ENCODE measurements at regions not wholly inside any gene's neighbourhood (a gene's known extent, or its start where the extent isn't known, plus 50 kb on each side); places are given as distances from the start of the nearest gene placed in this dataset.

DNA sequence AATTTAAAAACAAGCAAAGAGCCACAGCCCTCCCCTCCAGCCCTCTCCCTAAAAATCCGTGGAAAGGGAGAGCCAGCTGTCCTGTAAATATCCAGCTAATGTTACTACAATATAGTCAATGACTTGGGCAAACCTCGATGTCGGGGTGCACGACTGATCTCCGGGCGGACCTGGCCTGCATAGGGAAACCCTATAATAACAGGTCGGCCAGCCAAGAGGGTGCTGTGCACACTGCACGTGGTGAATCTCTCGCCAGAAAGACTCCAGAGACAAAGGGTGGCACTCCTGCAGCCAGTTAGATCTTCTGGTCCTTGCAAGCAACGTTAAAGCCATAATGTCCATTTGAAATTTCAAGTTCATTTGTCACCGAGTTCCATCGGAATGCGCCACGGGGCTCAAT, 1092.8 kb downstream of the ADGRL3 start:
- H3K4me1 ChIP-seq (ENCODE audit: insufficient read depth, low read length, poor library complexity, severe bottlenecking), result no peaks in the 10 kb centered on the region
- POLR2A ChIA-PET (ENCODE audit: low non-redundant PET), result no interaction called here
- no TSS peak for BruUV-seq (replicated peaks)
- no peaks in the 10 kb centered on the region for H3K9me3 ChIP-seq (ENCODE audit: low read depth, low read length, poor library complexity, severe bottlenecking)
- no peaks in the 10 kb centered on the region for H3K36me3 ChIP-seq (ENCODE audit: insufficient read depth, low read length, poor library complexity, severe bottlenecking)
- TF ChIP-seq, protein P1, sequence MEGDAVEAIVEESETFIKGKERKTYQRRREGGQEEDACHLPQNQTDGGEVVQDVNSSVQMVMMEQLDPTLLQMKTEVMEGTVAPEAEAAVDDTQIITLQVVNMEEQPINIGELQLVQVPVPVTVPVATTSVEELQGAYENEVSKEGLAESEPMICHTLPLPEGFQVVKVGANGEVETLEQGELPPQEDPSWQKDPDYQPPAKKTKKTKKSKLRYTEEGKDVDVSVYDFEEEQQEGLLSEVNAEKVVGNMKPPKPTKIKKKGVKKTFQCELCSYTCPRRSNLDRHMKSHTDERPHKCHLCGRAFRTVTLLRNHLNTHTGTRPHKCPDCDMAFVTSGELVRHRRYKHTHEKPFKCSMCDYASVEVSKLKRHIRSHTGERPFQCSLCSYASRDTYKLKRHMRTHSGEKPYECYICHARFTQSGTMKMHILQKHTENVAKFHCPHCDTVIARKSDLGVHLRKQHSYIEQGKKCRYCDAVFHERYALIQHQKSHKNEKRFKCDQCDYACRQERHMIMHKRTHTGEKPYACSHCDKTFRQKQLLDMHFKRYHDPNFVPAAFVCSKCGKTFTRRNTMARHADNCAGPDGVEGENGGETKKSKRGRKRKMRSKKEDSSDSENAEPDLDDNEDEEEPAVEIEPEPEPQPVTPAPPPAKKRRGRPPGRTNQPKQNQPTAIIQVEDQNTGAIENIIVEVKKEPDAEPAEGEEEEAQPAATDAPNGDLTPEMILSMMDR (conservative IDR thresholded peaks at IDR 0.05; ENCODE audit: low read depth, low read length), result no peak
- TF ChIP-seq EZH2 (IDR thresholded peaks at IDR 0.05; ENCODE audit: borderline replicate concordance, low read depth, low read length, poor library complexity, severe bottlenecking), result no peak
- CTCF ChIA-PET, result no interaction called here
- no peak for DNase-seq (ENCODE audit: low spot score)
- intact Hi-C loops (cut with micrococcal nuclease; ENCODE audit: unreplicated experiment), result no loop called here
- no peak overlapping the region for H3K27ac ChIP-seq (ENCODE audit: low read depth, low read length, poor library complexity, severe bottlenecking)
- no peak overlapping the region for H3K4me3 ChIP-seq (ENCODE audit: low read depth, low read length, poor library complexity, severe bottlenecking)
- no peaks in the 10 kb centered on the region for H3K27me3 ChIP-seq (replicated peaks; ENCODE audit: insufficient read depth, low read depth, low read length, poor library complexity)

DNA sequence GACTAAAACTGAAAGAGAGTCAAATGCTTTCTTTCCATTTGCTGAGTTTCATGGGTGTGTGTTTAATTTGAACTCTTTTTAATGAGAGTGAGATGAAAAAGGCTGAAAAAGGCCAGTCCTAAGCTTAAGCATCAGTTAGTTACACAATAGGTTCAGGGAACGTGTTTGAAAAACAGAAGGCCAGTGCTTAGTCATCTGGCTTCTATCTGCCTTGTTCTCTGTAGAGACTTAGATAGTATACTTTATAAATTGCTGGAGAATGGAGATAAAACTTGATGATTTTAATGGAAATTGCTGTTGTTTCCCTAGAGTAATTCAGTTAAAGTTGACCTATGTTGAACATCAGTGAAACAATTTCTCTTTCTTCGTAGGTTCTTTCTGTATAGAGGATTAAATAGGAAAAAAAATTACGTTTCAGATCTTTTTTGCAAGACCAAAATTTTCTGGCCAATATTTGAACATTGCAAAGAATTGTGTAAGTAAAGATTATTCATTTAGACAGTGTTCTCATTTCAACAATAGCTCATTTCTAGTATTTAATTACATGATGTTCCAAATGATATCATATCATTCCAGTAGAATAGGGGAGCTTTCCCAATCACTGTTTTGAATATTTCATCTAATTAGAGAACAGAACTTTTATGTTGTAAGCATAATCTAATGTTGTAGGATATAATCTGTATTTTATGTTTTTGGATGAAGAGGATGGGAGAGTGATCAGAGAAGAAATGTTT, 1088.8 kb downstream of the ADGRL3 start:
- no peaks in the 10 kb centered on the region for H3K4me1 ChIP-seq (ENCODE audit: insufficient read depth, low read length, poor library complexity, severe bottlenecking)
- H3K27ac ChIP-seq (ENCODE audit: low read depth, low read length, poor library complexity, severe bottlenecking), result no peak overlapping the region
- ChIA-PET CTCF (no interaction called here), POLR2A (ENCODE audit: low non-redundant PET) (no interaction called here)
- H3K27me3 ChIP-seq (replicated peaks; ENCODE audit: insufficient read depth, low read depth, low read length, poor library complexity), result no peaks in the 10 kb centered on the region
- TF ChIP-seq, protein P1 (conservative IDR thresholded peaks at IDR 0.05; ENCODE audit: low read depth, low read length), result no peak
- no peak for TF ChIP-seq EZH2 (IDR thresholded peaks at IDR 0.05; ENCODE audit: borderline replicate concordance, low read depth, low read length, poor library complexity, severe bottlenecking)
- BruUV-seq (replicated peaks), result no TSS peak
- no peaks in the 10 kb centered on the region for H3K36me3 ChIP-seq (ENCODE audit: insufficient read depth, low read length, poor library complexity, severe bottlenecking)
- no peaks in the 10 kb centered on the region for H3K9me3 ChIP-seq (ENCODE audit: low read depth, low read length, poor library complexity, severe bottlenecking)
- intact Hi-C loops (cut with micrococcal nuclease; ENCODE audit: unreplicated experiment), result no loop called here
- no peak for DNase-seq (ENCODE audit: low spot score)
- no peak overlapping the region for H3K4me3 ChIP-seq (ENCODE audit: low read depth, low read length, poor library complexity, severe bottlenecking)

DNA sequence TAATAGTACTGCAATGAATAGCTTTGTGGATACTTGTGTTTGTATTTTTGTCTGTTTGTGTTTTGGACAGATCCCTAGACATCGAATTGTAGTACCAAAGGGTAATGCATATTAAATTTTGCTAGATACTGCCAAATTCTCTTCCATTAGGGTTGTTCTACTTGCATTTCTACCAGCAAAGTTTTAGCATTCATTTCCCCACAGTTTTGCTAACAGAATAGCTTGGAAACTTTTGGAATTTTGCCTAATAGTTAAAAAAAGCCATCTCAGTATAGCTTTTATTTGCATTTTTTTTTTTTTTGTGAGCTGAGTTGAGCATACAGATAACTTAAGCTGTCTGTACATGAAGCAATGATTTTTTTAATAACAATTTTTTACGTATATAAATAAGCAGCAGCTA, 1084.9 kb downstream of the ADGRL3 start:
- H3K36me3 ChIP-seq (ENCODE audit: insufficient read depth, low read length, poor library complexity, severe bottlenecking), result no peaks in the 10 kb centered on the region
- H3K9me3 ChIP-seq (ENCODE audit: low read depth, low read length, poor library complexity, severe bottlenecking), result no peaks in the 10 kb centered on the region
- H3K27me3 ChIP-seq (replicated peaks; ENCODE audit: insufficient read depth, low read depth, low read length, poor library complexity), result no peaks in the 10 kb centered on the region
- no peak for DNase-seq (ENCODE audit: low spot score)
- H3K4me3 ChIP-seq (ENCODE audit: low read depth, low read length, poor library complexity, severe bottlenecking), result no peak overlapping the region
- ChIA-PET CTCF (no interaction called here), POLR2A (ENCODE audit: low non-redundant PET) (no interaction called here)
- no TSS peak for BruUV-seq (replicated peaks)
- TF ChIP-seq, protein P1 (conservative IDR thresholded peaks at IDR 0.05; ENCODE audit: low read depth, low read length), result no peak
- no peak for TF ChIP-seq EZH2 (IDR thresholded peaks at IDR 0.05; ENCODE audit: borderline replicate concordance, low read depth, low read length, poor library complexity, severe bottlenecking)
- intact Hi-C loops (cut with micrococcal nuclease; ENCODE audit: unreplicated experiment), result no loop called here
- no peak overlapping the region for H3K27ac ChIP-seq (ENCODE audit: low read depth, low read length, poor library complexity, severe bottlenecking)
- H3K4me1 ChIP-seq (ENCODE audit: insufficient read depth, low read length, poor library complexity, severe bottlenecking), result no peaks in the 10 kb centered on the region

All from A673 (cell line).